MCF 10A (cell line): ENCODE measurements at regions not wholly inside any gene's neighbourhood (a gene's known extent, or its start where the extent isn't known, plus 50 kb on each side); places are given as distances from the start of the nearest gene placed in this dataset.

ENCODE experiments used
- BruUV-seq: library from RNA; stranded (reverse); fragments of 400-500 nt; replicated peaks from 2 replicates; lab custom pipeline; 2021; lab: Mats Ljungman, UMichigan
- CTCF ChIA-PET: fragments of 300-600 bp; sonication (Branson Sonifier 250); formaldehyde crosslinking; extraction: SDS; loops from one replicate; lab custom pipeline; 2021; ENCODE audit warnings: antibody characterized with exemption, inconsistent platforms; lab: Yijun Ruan, JAX
- POLR2A ChIA-PET: fragments of 300-600, 350-650 bp; sonication (Branson Sonifier 250); formaldehyde crosslinking; extraction: SDS; loops from one replicate; lab custom pipeline; 2020; ENCODE audit warnings: antibody characterized with exemption, inconsistent platforms; lab: Yijun Ruan, JAX
- DNase-seq: peaks from one replicate; pipeline ENCODE4 v3.0.0-alpha.2; 2018; ENCODE audit not compliant: unreplicated experiment
- H3K27ac Mint-ChIP-seq: one replicate; pipeline ENCODE4 v1.8.0; 2022; ENCODE audit warnings: mild to moderate bottlenecking, low read depth, mixed read lengths; ENCODE audit not compliant: unreplicated experiment
- H3K27me3 Mint-ChIP-seq: one replicate; pipeline ENCODE4 v1.8.0; 2022; ENCODE audit warnings: mixed read lengths; ENCODE audit not compliant: insufficient read depth, unreplicated experiment
- H3K36me3 Mint-ChIP-seq: one replicate; pipeline ENCODE4 v1.8.0; 2022; ENCODE audit warnings: mild to moderate bottlenecking, moderate library complexity, mixed read lengths; ENCODE audit not compliant: insufficient read depth, unreplicated experiment
- H3K4me1 Mint-ChIP-seq: one replicate; pipeline ENCODE4 v1.8.0; 2022; ENCODE audit warnings: mixed read lengths; ENCODE audit not compliant: insufficient read depth, unreplicated experiment
- H3K4me3 Mint-ChIP-seq: one replicate; pipeline ENCODE4 v1.8.0; 2022; ENCODE audit warnings: mild to moderate bottlenecking, moderate library complexity, mixed read lengths; ENCODE audit not compliant: unreplicated experiment
- H3K9me3 Mint-ChIP-seq: one replicate; pipeline ENCODE4 v1.8.0; 2022; ENCODE audit warnings: mixed read lengths; ENCODE audit not compliant: unreplicated experiment
- intact Hi-C: fragments of 100-400 bp; cut with micrococcal nuclease; formaldehyde crosslinking; loops from 2 replicates; pipeline ENCODE4 v1.14.1; 2022
- TF ChIP-seq, protein P1 (sequence below): fragments of 200-600 bp; IDR thresholded peaks from one replicate; pipeline ENCODE4 v1.8.0; 2022; ENCODE audit warnings: antibody characterized with exemption, mild to moderate bottlenecking; ENCODE audit not compliant: unreplicated experiment

DNA sequence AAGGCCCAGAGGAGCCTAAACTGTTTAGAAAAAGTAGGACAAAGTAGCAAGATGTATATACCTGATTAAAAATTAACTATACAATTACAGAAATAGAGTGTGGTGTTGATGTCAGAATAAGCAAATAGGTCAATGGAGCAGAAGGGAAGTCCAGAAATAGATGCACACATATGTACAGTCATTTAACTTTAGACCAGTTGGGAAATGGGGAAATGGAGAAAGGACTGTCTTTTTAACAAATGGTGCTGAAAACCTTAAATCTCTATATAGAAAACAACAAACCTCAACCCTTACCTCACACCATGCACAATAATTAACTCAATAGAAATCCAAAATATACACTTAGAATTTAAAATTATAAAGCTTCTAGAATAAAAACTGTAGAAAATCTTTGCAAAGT lies 72.2 kb downstream of the CH25H start:
- Mint-ChIP-seq H3K27me3 (no peaks in the 10 kb centered on the region), H3K36me3 (no peaks in the 10 kb centered on the region), H3K27ac (no peak overlapping the region), H3K4me1 (peaks cover 17% of the 10 kb centered on the region), H3K4me3 (no peak overlapping the region), H3K9me3 (no peaks in the 10 kb centered on the region)
- ChIA-PET CTCF (interaction anchor here (0.6 to 0.7 kb wide), 3 partner anchors 9 to 1777 kb away, joined by 3 to 5 read pairs (median 3); no protein-coding TSS in a partner anchor), POLR2A (interaction anchor here (0.7 to 1.1 kb wide), 3 partner anchors 9 to 120 kb away, joined by 3 to 6 read pairs (median 4); no protein-coding TSS in a partner anchor)
- no TSS peak for BruUV-seq
- TF ChIP-seq, protein P1, sequence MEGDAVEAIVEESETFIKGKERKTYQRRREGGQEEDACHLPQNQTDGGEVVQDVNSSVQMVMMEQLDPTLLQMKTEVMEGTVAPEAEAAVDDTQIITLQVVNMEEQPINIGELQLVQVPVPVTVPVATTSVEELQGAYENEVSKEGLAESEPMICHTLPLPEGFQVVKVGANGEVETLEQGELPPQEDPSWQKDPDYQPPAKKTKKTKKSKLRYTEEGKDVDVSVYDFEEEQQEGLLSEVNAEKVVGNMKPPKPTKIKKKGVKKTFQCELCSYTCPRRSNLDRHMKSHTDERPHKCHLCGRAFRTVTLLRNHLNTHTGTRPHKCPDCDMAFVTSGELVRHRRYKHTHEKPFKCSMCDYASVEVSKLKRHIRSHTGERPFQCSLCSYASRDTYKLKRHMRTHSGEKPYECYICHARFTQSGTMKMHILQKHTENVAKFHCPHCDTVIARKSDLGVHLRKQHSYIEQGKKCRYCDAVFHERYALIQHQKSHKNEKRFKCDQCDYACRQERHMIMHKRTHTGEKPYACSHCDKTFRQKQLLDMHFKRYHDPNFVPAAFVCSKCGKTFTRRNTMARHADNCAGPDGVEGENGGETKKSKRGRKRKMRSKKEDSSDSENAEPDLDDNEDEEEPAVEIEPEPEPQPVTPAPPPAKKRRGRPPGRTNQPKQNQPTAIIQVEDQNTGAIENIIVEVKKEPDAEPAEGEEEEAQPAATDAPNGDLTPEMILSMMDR, result no peak
- intact Hi-C loops, result no loop called here
- no peak for DNase-seq

DNA sequence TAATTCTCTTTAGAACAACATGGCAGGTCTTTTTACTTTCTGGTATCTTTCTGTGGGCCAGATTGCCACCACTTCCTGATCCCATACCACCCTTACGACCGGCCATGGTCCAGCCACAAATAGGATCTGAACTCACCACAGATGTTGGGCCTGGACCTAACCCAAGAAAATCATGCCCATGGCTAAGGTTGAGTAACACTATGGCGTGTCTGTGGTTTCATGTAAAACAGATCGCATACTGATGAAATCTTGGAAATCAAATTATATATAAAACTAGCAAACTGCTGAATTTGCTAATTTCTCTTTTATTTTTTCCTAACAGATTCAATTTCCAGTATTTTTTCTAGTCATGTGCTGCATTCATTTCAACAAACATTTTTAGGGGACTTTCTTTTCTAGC lies 77.2 kb downstream of the CH25H start:
- ChIA-PET CTCF (interaction anchor here (1.5 kb wide), 1 partner anchor 101 kb away, joined by 3 read pairs; no protein-coding TSS in a partner anchor), POLR2A (interaction anchor here (0.7 to 1.3 kb wide), 3 partner anchors 15 to 57 kb away, joined by 3 to 5 read pairs (median 4); no protein-coding TSS in a partner anchor)
- Mint-ChIP-seq H3K27me3 (no peaks in the 10 kb centered on the region), H3K4me3 (peak overlapping the region; percentile 44), H3K36me3 (no peaks in the 10 kb centered on the region), H3K9me3 (no peaks in the 10 kb centered on the region), H3K27ac (peak overlapping the region; percentile 29), H3K4me1 (peaks cover 12% of the 10 kb centered on the region)
- peak; percentile 89 for DNase-seq
- intact Hi-C loops, result no loop called here
- TF ChIP-seq, protein P1, result no peak
- no TSS peak for BruUV-seq

DNA sequence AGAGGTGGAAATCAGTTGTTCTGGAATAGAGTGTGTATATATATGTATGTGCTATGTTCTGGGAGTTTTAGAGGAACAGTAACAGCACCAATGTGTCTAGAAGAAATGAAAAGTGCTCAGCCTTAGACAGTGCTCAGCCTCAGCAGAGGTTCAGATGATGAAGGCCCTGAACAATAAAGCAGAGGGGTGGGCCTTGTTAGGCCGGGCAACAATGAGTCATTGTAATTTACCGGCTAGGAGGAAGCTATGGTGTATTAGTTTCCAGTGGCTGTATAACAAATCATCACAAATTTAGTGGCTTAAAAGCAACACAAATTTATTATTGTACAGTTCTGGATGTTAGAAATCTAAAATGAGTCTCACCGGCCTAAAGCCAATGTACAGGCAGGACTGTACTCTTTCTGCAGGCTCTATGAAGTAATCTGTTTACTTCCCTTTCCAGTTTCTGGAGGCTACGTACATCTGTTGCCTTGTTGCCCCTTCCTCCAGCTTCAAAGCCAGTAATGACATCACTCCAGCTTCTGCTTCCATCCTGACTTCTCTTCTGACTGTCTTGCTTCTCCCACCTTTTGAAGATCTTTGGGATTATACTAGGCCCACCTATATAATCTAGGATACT lies 84.6 kb downstream of the CH25H start:
- intact Hi-C loops, result no loop called here
- no TSS peak for BruUV-seq
- POLR2A ChIA-PET, result interaction anchor here (0.7 to 1.7 kb wide), 2 partner anchors 38 to 380 kb away, joined by 4 read pairs; no protein-coding TSS in a partner anchor
- H3K36me3 Mint-ChIP-seq, result no peaks in the 10 kb centered on the region
- CTCF ChIA-PET, result no interaction called here
- no peaks in the 10 kb centered on the region for H3K9me3 Mint-ChIP-seq
- H3K27ac Mint-ChIP-seq, result no peak overlapping the region
- H3K4me3 Mint-ChIP-seq, result no peak overlapping the region
- TF ChIP-seq, protein P1, result no peak
- DNase-seq, result peak; percentile 10
- H3K27me3 Mint-ChIP-seq, result no peaks in the 10 kb centered on the region
- H3K4me1 Mint-ChIP-seq, result peaks cover 15% of the 10 kb centered on the region

DNA sequence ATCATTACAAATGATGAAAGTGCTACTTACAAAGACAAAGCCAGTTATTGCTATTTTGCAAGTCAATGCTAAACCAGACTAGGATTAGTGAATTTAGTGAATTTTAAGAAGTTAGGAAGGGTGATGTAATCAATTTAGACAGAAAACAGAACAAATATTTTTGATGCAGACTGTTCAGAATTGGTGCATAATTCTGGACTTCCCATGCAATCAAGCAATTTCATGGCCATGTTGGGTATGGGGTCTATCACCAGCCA lies 85.4 kb downstream of the CH25H start:
- TF ChIP-seq, protein P1, result no peak
- H3K4me1 Mint-ChIP-seq, result peaks cover 20% of the 10 kb centered on the region
- POLR2A ChIA-PET, result interaction anchor here (1.7 kb wide), 1 partner anchor 39 kb away, joined by 4 read pairs; no protein-coding TSS in a partner anchor
- CTCF ChIA-PET, result interaction anchor here (0.6 kb wide), 1 partner anchor 311 kb away, joined by 3 read pairs; no protein-coding TSS in a partner anchor
- no peaks in the 10 kb centered on the region for H3K9me3 Mint-ChIP-seq
- no peaks in the 10 kb centered on the region for H3K27me3 Mint-ChIP-seq
- intact Hi-C loops, result no loop called here
- no peak overlapping the region for H3K27ac Mint-ChIP-seq
- no TSS peak for BruUV-seq
- DNase-seq, result no peak
- H3K36me3 Mint-ChIP-seq, result no peaks in the 10 kb centered on the region
- H3K4me3 Mint-ChIP-seq, result no peak overlapping the region
